Body of pancreas (tissue), 4 donors: ENCODE measurements at regions not wholly inside any gene's neighbourhood (a gene's known extent, or its start where the extent isn't known, plus 50 kb on each side); places are given as distances from the start of the nearest gene placed in this dataset.

Experiments used
- POLR2A ChIP-seq, 3 donors: fragments of 450-650 bp; IDR thresholded peaks; one replicate each; pipeline ENCODE4 v1.6.1; 2016; ENCODE audit warnings: antibody characterized with exemption in 3 of 3, mild to moderate bottlenecking in 2 of 3
- TF ChIP-seq, protein P1 (sequence below), 7 experiments: fragments of 450-650 bp in 4 of 7; fragments of 200-600 bp in 3 of 7; sonication (generic) in 3 of 7; IDR thresholded peaks; one replicate each; pipeline ENCODE4 v1.5.1; 2016 to 2019; ENCODE audit warnings: antibody characterized with exemption in 7 of 7

DNA sequence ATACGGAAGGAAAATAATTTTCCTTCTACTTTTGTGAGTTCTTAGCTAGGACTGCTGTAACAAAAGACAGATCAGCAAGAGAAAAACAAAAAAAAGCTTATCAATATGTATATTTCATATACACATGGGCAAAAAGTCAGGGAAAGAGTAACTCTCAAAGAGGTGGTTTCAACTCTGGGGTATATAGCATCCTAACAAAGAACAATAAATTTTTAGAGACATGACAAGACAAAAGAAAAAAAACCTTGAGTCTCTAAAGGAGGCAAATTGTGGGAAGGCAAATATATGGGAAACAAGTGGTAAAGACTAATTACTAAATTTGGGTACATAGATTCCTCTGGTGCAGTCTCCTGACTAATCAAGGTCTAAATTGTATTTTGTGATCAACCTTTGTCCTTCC, 93.2 kb downstream of the C5orf15 start:
- TF ChIP-seq, protein P1, sequence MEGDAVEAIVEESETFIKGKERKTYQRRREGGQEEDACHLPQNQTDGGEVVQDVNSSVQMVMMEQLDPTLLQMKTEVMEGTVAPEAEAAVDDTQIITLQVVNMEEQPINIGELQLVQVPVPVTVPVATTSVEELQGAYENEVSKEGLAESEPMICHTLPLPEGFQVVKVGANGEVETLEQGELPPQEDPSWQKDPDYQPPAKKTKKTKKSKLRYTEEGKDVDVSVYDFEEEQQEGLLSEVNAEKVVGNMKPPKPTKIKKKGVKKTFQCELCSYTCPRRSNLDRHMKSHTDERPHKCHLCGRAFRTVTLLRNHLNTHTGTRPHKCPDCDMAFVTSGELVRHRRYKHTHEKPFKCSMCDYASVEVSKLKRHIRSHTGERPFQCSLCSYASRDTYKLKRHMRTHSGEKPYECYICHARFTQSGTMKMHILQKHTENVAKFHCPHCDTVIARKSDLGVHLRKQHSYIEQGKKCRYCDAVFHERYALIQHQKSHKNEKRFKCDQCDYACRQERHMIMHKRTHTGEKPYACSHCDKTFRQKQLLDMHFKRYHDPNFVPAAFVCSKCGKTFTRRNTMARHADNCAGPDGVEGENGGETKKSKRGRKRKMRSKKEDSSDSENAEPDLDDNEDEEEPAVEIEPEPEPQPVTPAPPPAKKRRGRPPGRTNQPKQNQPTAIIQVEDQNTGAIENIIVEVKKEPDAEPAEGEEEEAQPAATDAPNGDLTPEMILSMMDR (IDR thresholded peaks at IDR 0.05), result no peak
- TF ChIP-seq POLR2A (IDR thresholded peaks at IDR 0.05), result no peak
